H1 (cell line): ENCODE measurements at regions not wholly inside any gene's neighbourhood (a gene's known extent, or its start where the extent isn't known, plus 50 kb on each side); places are given as distances from the start of the nearest gene placed in this dataset.

Experiments
- BCL11A ChIP-seq, 2 experiments: IDR thresholded peaks; one replicate each; pipeline ENCODE4 v1.6.1; 2011; ENCODE audit warnings: low read depth in 2 of 2, low read length in 2 of 2, mild to moderate bottlenecking in 2 of 2
- EZH2 ChIP-seq: fragments of 200-600 bp; sonication (generic); IDR thresholded peaks from 2 replicates; pipeline ENCODE4 v1.7.1; 2012; ENCODE audit warnings: low read depth, mild to moderate bottlenecking, moderate library complexity, low read length, inconsistent platforms; ENCODE audit not compliant: severe bottlenecking
- NRF1 ChIP-seq: IDR thresholded peaks from 2 replicates; pipeline ENCODE4 v1.6.1; 2011; ENCODE audit warnings: mild to moderate bottlenecking, low read depth, low read length, improper control_type of control experiment
- PHF8 ChIP-seq: fragments of 200-600 bp; sonication (generic); conservative IDR thresholded peaks from 2 replicates; pipeline ENCODE4 v1.7.1; 2012; ENCODE audit warnings: low read depth, mild to moderate bottlenecking, inconsistent platforms, low read length, moderate library complexity
- POU5F1 ChIP-seq: IDR thresholded peaks from 2 replicates; pipeline ENCODE4 v1.6.1; 2011; ENCODE audit warnings: low read depth, mild to moderate bottlenecking, low read length, moderate library complexity
- RNF2 ChIP-seq: fragments of 200-900, 300-1000 bp; sonication (generic); IDR thresholded peaks from 2 replicates; pipeline ENCODE4 v1.7.1; 2016; ENCODE audit warnings: borderline replicate concordance, low read depth, mild to moderate bottlenecking, antibody characterized with exemption, low read length; ENCODE audit not compliant: poor library complexity, severe bottlenecking; ENCODE audit errors: missing control alignments
- SIN3A ChIP-seq, 2 experiments: IDR thresholded peaks in 1 of 2; conservative IDR thresholded peaks in 1 of 2; 2 replicates each; pipeline ENCODE4 v1.6.1; 2011 to 2012; ENCODE audit warnings: low read length in 2 of 2, improper control_type of control experiment in 1 of 2, low read depth in 1 of 2, mild to moderate bottlenecking in 1 of 2
- SRF ChIP-seq: IDR thresholded peaks from 2 replicates; pipeline ENCODE4 v1.6.1; 2011; ENCODE audit warnings: mild to moderate bottlenecking, low read depth, low read length, moderate library complexity
- TAF1 ChIP-seq: IDR thresholded peaks from 2 replicates; pipeline ENCODE4 v1.6.1; 2011; ENCODE audit warnings: mild to moderate bottlenecking, low read depth, low read length

GRCh38 chr6:21949211-21949801, 347.5 kb downstream of the PRL start (continued):
- TF ChIP-seq SIN3A (conservative IDR thresholded peaks at IDR 0.05 in 1 of 2, IDR thresholded peaks at IDR 0.05 in 1 of 2; ENCODE audit: low read depth in 1 of 2, low read length in 2 of 2) (no peak), RNF2 (no peak), PHF8 (no peak), TAF1 (no peak), BCL11A (IDR thresholded peaks at IDR 0.05; ENCODE audit: low read depth in 2 of 2, low read length in 2 of 2) (no peak), POU5F1 (no peak), EZH2 (no peak), SRF (no peak), NRF1 (no peak)
